ENCODE measurements at regions not wholly inside any gene's neighbourhood (a gene's known extent, or its start where the extent isn't known, plus 50 kb on each side); places are given as distances from the start of the nearest gene placed in this dataset.

DNA sequence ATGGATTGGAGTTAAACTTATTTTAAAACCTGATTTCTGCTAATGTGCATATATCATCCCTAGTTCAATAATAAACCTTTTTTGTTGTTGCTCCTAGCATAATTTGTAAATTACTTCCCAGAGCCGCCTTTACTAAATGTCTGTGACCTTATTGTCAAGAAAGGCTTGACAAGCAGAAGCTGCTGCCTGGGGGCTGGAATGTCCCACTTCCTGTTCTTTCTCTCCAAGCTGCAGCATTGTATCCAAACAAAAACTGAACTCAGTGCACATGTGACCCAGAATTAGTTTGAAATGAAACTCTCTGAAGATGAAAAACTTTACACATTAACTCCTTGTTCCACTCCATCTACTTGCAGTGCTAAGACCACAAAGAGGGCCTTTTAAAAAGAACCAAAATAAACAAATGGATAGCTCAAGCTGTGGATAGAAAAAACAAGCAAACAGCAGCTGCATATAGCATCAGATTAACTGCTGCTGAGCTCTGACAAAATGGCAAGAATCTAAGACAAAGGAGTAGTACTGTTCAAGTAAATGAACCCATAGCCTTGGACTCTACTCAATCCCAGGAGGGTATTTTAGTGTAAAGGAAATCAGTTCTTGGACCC is 99.8 kb upstream of the NEUROD1 start:
- no peak for TF ChIP-seq RARB (CRISPR knock-in tag; IDR thresholded peaks at IDR 0.05)
- no peak for TF ChIP-seq GLIS3 (CRISPR knock-in tag; IDR thresholded peaks at IDR 0.05)
- no peak for TF ChIP-seq POU6F1 (CRISPR knock-in tag; IDR thresholded peaks at IDR 0.05; ENCODE audit: borderline replicate concordance, low read depth)
- no peak for TF ChIP-seq ARNTL (CRISPR knock-in tag; IDR thresholded peaks at IDR 0.05; ENCODE audit: borderline replicate concordance, low read depth)
- no peak for TF ChIP-seq ZC3H10 (CRISPR knock-in tag; IDR thresholded peaks at IDR 0.05)
- no peak for ATAC-seq

DNA sequence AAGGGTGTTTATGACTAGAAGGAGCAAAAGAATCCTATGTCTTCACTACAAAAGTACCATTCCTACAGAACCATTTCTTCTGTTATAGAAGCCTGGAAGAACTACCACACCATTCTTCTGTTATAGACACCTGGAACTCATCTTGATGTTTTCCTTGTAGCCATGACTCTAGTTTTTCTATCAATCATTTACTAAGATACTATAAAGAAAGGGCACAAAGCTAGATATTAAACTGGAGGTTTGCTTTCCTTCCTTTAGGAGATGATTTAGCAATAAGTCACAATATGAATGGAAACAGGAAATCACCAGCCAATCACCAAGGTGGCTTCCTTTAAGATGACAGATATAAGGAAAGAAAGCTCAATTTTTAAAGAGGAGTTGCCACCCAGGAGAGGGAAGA is 100.3 kb upstream of the NEUROD1 start:
- ATAC-seq, result no peak
- TF ChIP-seq ISL1 (CRISPR knock-in tag; IDR thresholded peaks at IDR 0.05), result no peak
- no peak for TF ChIP-seq POU6F1 (CRISPR knock-in tag; IDR thresholded peaks at IDR 0.05; ENCODE audit: borderline replicate concordance, low read depth)
- TF ChIP-seq RARB (CRISPR knock-in tag; IDR thresholded peaks at IDR 0.05), result no peak
- TF ChIP-seq ZNF8 (CRISPR knock-in tag; IDR thresholded peaks at IDR 0.05), result no peak
- TF ChIP-seq GLIS3 (CRISPR knock-in tag; IDR thresholded peaks at IDR 0.05), result no peak
- TF ChIP-seq, protein P1, sequence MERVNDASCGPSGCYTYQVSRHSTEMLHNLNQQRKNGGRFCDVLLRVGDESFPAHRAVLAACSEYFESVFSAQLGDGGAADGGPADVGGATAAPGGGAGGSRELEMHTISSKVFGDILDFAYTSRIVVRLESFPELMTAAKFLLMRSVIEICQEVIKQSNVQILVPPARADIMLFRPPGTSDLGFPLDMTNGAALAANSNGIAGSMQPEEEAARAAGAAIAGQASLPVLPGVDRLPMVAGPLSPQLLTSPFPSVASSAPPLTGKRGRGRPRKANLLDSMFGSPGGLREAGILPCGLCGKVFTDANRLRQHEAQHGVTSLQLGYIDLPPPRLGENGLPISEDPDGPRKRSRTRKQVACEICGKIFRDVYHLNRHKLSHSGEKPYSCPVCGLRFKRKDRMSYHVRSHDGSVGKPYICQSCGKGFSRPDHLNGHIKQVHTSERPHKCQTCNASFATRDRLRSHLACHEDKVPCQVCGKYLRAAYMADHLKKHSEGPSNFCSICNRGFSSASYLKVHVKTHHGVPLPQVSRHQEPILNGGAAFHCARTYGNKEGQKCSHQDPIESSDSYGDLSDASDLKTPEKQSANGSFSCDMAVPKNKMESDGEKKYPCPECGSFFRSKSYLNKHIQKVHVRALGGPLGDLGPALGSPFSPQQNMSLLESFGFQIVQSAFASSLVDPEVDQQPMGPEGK (CRISPR knock-in tag; IDR thresholded peaks at IDR 0.05; ENCODE audit: borderline replicate concordance), result no peak
- TF ChIP-seq BACH2 (CRISPR knock-in tag; IDR thresholded peaks at IDR 0.05; ENCODE audit: borderline replicate concordance), result no peak

GRCh38 chr2:181781078-181781786 is 100.9 kb upstream of the NEUROD1 start:
- ATAC-seq, result no peak
- TF ChIP-seq ESRRG (CRISPR knock-in tag; IDR thresholded peaks at IDR 0.05) (no peak), GLIS3 (CRISPR knock-in tag; IDR thresholded peaks at IDR 0.05) (no peak), TCF4 (CRISPR knock-in tag; IDR thresholded peaks at IDR 0.05; ENCODE audit: borderline replicate concordance) (no peak), RARB (CRISPR knock-in tag; IDR thresholded peaks at IDR 0.05) (no peak), ISL1 (CRISPR knock-in tag; IDR thresholded peaks at IDR 0.05) (no peak)

- TF ChIP-seq OSR1 (CRISPR knock-in tag; IDR thresholded peaks at IDR 0.05) (no peak), ZNF70 (CRISPR knock-in tag; IDR thresholded peaks at IDR 0.05) (no peak), GLIS3 (CRISPR knock-in tag; IDR thresholded peaks at IDR 0.05) (no peak), CSRNP3 (CRISPR knock-in tag; IDR thresholded peaks at IDR 0.05) (no peak), ESRRG (CRISPR knock-in tag; IDR thresholded peaks at IDR 0.05) (no peak), ISL1 (CRISPR knock-in tag; IDR thresholded peaks at IDR 0.05) (no peak), SNAI2 (CRISPR knock-in tag; IDR thresholded peaks at IDR 0.05) (no peak), ZFP3 (CRISPR knock-in tag; IDR thresholded peaks at IDR 0.05) (no peak), RARB (CRISPR knock-in tag; IDR thresholded peaks at IDR 0.05) (no peak), TOX (CRISPR knock-in tag; IDR thresholded peaks at IDR 0.05; ENCODE audit: borderline replicate concordance) (no peak), PPARA (CRISPR knock-in tag; IDR thresholded peaks at IDR 0.05; ENCODE audit: borderline replicate concordance) (no peak)
- TF ChIP-seq, protein P1 (CRISPR knock-in tag; IDR thresholded peaks at IDR 0.05; ENCODE audit: borderline replicate concordance), result no peak
- no peak for ATAC-seq
Measured at GRCh38 chr2:181782660-181783059, 102.3 kb upstream of the NEUROD1 start.
